ENCODE measurements at regions not wholly inside any gene's neighbourhood (a gene's known extent, or its start where the extent isn't known, plus 50 kb on each side); places are given as distances from the start of the nearest gene placed in this dataset.

DNA sequence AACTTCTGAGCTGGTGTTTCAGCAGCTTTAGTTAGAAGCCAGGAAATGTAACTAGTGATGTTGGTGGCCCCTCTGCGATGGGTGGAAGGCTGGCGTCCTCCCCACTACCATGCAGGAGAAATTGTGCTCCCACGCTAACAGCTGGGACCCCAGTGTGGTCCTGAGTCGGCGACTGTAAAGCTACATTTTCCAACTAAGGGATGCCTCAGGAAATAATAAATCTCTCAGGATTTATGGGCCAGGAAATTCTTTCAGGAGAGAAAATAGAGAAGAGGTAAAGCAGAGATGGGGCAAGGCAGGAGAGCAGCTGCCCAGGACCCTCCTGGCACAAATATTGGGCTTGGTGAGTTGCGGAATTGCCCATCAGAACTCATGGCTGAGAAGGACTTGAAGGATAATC, 186.9 kb downstream of the OPA1 start:
- Histone ChIP-seq H3K4me1 (ENCODE audit: control insufficient read depth, insufficient read depth, low read length) (peaks cover 45% of the 10 kb centered on the region), H3K9me3 (ENCODE audit: control insufficient read depth, low read depth, low read length) (no peaks in the 10 kb centered on the region), H3K27me3 (ENCODE audit: control insufficient read depth, insufficient read depth, low read length) (no peaks in the 10 kb centered on the region), H3K36me3 (ENCODE audit: control insufficient read depth, insufficient read depth, low read length) (no peaks in the 10 kb centered on the region), H3K4me3 (ENCODE audit: low read length) (no peak overlapping the region), H3K27ac (ENCODE audit: low read length) (no peak overlapping the region)
- DNase-seq, result no peak
- WGBS (ENCODE audit: insufficient coverage, low lambda C conversion rate), result no CpG with 5 or more reads among the region's 6 CpGs

DNA sequence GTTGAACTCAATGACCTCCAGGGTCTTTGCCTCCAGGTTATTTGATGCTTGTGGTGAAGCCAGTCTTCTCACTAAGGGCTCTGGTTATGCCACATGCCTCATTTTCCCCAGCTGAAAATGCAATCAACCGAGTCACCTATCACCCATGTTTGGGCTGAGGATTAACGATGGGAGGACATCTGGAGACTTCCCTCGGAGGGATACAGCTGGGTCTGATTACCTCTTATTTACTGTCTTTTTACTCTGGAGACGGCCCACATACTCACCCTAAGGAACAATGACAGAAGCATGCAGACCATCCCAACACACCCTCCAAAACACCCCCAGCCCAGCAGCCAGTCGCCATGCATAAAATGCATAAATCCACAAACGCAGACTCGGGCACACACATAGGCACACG, 187.4 kb downstream of the OPA1 start:
- no CpG with 5 or more reads among the region's 8 CpGs for WGBS (ENCODE audit: insufficient coverage, low lambda C conversion rate)
- Histone ChIP-seq H3K4me3 (ENCODE audit: low read length) (no peak overlapping the region), H3K4me1 (ENCODE audit: control insufficient read depth, insufficient read depth, low read length) (peaks cover 40% of the 10 kb centered on the region), H3K36me3 (ENCODE audit: control insufficient read depth, insufficient read depth, low read length) (no peaks in the 10 kb centered on the region), H3K27me3 (ENCODE audit: control insufficient read depth, insufficient read depth, low read length) (no peaks in the 10 kb centered on the region), H3K9me3 (ENCODE audit: control insufficient read depth, low read depth, low read length) (no peaks in the 10 kb centered on the region), H3K27ac (ENCODE audit: low read length) (no peak overlapping the region)
- no peak for DNase-seq

GRCh38 chr3:193780810-193781478, 187.9 kb downstream of the OPA1 start:
- Histone ChIP-seq H3K4me1 (ENCODE audit: control insufficient read depth, insufficient read depth, low read length) (peaks cover 37% of the 10 kb centered on the region), H3K27ac (ENCODE audit: low read length) (no peak overlapping the region), H3K27me3 (ENCODE audit: control insufficient read depth, insufficient read depth, low read length) (no peaks in the 10 kb centered on the region), H3K36me3 (ENCODE audit: control insufficient read depth, insufficient read depth, low read length) (no peaks in the 10 kb centered on the region), H3K9me3 (ENCODE audit: control insufficient read depth, low read depth, low read length) (no peaks in the 10 kb centered on the region), H3K4me3 (ENCODE audit: low read length) (no peak overlapping the region)
- 40% methylated on average over 1 of the region's 11 CpGs for WGBS (ENCODE audit: insufficient coverage, low lambda C conversion rate)
- peak; percentile 64 to 65 for DNase-seq

GRCh38 chr3:193782276-193782647, 189.3 kb downstream of the OPA1 start:
- Histone ChIP-seq H3K9me3 (ENCODE audit: control insufficient read depth, low read depth, low read length) (no peaks in the 10 kb centered on the region), H3K4me3 (ENCODE audit: low read length) (no peak overlapping the region), H3K27me3 (ENCODE audit: control insufficient read depth, insufficient read depth, low read length) (no peaks in the 10 kb centered on the region), H3K36me3 (ENCODE audit: control insufficient read depth, insufficient read depth, low read length) (no peaks in the 10 kb centered on the region), H3K4me1 (ENCODE audit: control insufficient read depth, insufficient read depth, low read length) (peaks cover 34% of the 10 kb centered on the region), H3K27ac (ENCODE audit: low read length) (peak overlapping the region; percentile 79)
- no CpG with 5 or more reads among the region's 9 CpGs for WGBS (ENCODE audit: insufficient coverage, low lambda C conversion rate)
- DNase-seq, result peak; percentile 83 to 92

DNA sequence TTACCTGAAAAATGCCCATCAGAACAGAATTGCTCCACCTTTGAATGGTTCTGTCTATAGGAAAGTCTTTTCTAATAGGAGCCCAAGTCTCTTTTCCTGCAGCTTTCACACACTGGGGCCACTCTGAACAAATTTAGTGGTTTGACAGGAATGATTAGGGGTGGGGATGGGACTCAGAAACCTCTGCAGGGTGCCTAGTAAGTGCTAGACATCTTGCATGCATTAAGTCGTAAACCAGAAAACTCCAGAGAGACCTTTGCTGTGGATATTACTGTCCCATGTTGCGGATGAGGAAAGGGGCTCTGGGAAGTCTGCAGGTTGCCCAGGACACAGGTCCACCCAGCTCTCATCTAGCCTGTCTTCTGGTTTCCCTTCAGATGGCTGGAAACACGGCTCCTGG, 189.7 kb downstream of the OPA1 start:
- no CpG with 5 or more reads among the region's 3 CpGs for WGBS (ENCODE audit: insufficient coverage, low lambda C conversion rate)
- no peaks in the 10 kb centered on the region for H3K27me3 ChIP-seq (ENCODE audit: control insufficient read depth, insufficient read depth, low read length)
- no peak for DNase-seq
- H3K9me3 ChIP-seq (ENCODE audit: control insufficient read depth, low read depth, low read length), result no peaks in the 10 kb centered on the region
- H3K4me3 ChIP-seq (ENCODE audit: low read length), result no peak overlapping the region
- H3K4me1 ChIP-seq (ENCODE audit: control insufficient read depth, insufficient read depth, low read length), result peaks cover 30% of the 10 kb centered on the region
- peak overlapping the region; percentile 79 for H3K27ac ChIP-seq (ENCODE audit: low read length)
- no peaks in the 10 kb centered on the region for H3K36me3 ChIP-seq (ENCODE audit: control insufficient read depth, insufficient read depth, low read length)

- Histone ChIP-seq H3K9me3 (ENCODE audit: control insufficient read depth, low read depth, low read length) (no peaks in the 10 kb centered on the region), H3K4me1 (ENCODE audit: control insufficient read depth, insufficient read depth, low read length) (peaks cover 35% of the 10 kb centered on the region), H3K27me3 (ENCODE audit: control insufficient read depth, insufficient read depth, low read length) (no peaks in the 10 kb centered on the region), H3K36me3 (ENCODE audit: control insufficient read depth, insufficient read depth, low read length) (no peaks in the 10 kb centered on the region), H3K4me3 (ENCODE audit: low read length) (no peak overlapping the region), H3K27ac (ENCODE audit: low read length) (no peak overlapping the region)
- WGBS (ENCODE audit: insufficient coverage, low lambda C conversion rate), result no CpG with 5 or more reads among the region's 5 CpGs
- peak in 1 of 2 donors; percentile 49 for DNase-seq
These were observed 190.3 kb downstream of the OPA1 start for GRCh38 chr3:193783166-193783896.

- peaks cover 41% of the 10 kb centered on the region for H3K4me1 ChIP-seq (ENCODE audit: control insufficient read depth, insufficient read depth, low read length)
- H3K27ac ChIP-seq (ENCODE audit: low read length), result no peak overlapping the region
- H3K27me3 ChIP-seq (ENCODE audit: control insufficient read depth, insufficient read depth, low read length), result no peaks in the 10 kb centered on the region
- no peak for DNase-seq
- H3K9me3 ChIP-seq (ENCODE audit: control insufficient read depth, low read depth, low read length), result no peaks in the 10 kb centered on the region
- H3K36me3 ChIP-seq (ENCODE audit: control insufficient read depth, insufficient read depth, low read length), result no peaks in the 10 kb centered on the region
- no CpG with 5 or more reads among the region's 1 CpG for WGBS (ENCODE audit: insufficient coverage, low lambda C conversion rate)
- H3K4me3 ChIP-seq (ENCODE audit: low read length), result no peak overlapping the region
These were observed 191.8 kb downstream of the OPA1 start for GRCh38 chr3:193784822-193785221.

GRCh38 chr3:193787496-193787870, 194.5 kb downstream of the OPA1 start:
- H3K27me3 ChIP-seq (ENCODE audit: control insufficient read depth, insufficient read depth, low read length), result no peaks in the 10 kb centered on the region
- no peak for DNase-seq
- WGBS (ENCODE audit: insufficient coverage, low lambda C conversion rate), result no CpG with 5 or more reads among the region's 12 CpGs
- H3K4me1 ChIP-seq (ENCODE audit: control insufficient read depth, insufficient read depth, low read length), result peaks cover 31% of the 10 kb centered on the region
- no peaks in the 10 kb centered on the region for H3K9me3 ChIP-seq (ENCODE audit: control insufficient read depth, low read depth, low read length)
- H3K36me3 ChIP-seq (ENCODE audit: control insufficient read depth, insufficient read depth, low read length), result no peaks in the 10 kb centered on the region
- no peak overlapping the region for H3K4me3 ChIP-seq (ENCODE audit: low read length)
- H3K27ac ChIP-seq (ENCODE audit: low read length), result no peak overlapping the region

GRCh38 chr3:193788189-193788991, 195.4 kb downstream of the OPA1 start:
- Histone ChIP-seq H3K36me3 (ENCODE audit: control insufficient read depth, insufficient read depth, low read length) (no peaks in the 10 kb centered on the region), H3K27ac (ENCODE audit: low read length) (no peak overlapping the region)

GRCh38 chr3:193789455-193789854, 196.4 kb downstream of the OPA1 start:
- H3K27me3 ChIP-seq (ENCODE audit: control insufficient read depth, insufficient read depth, low read length), result no peaks in the 10 kb centered on the region
- WGBS (ENCODE audit: insufficient coverage, low lambda C conversion rate), result no CpG with 5 or more reads among the region's 1 CpG
- no peak overlapping the region for H3K27ac ChIP-seq (ENCODE audit: low read length)
- no peaks in the 10 kb centered on the region for H3K36me3 ChIP-seq (ENCODE audit: control insufficient read depth, insufficient read depth, low read length)
- DNase-seq, result no peak
- H3K4me1 ChIP-seq (ENCODE audit: control insufficient read depth, insufficient read depth, low read length), result peaks cover 20% of the 10 kb centered on the region
- H3K9me3 ChIP-seq (ENCODE audit: control insufficient read depth, low read depth, low read length), result no peaks in the 10 kb centered on the region
- no peak overlapping the region for H3K4me3 ChIP-seq (ENCODE audit: low read length)

More at GRCh38 chr3:193788189-193788991, 195.4 kb downstream of the OPA1 start:
- DNase-seq, result peak; percentile 69 to 75
- Histone ChIP-seq H3K9me3 (ENCODE audit: control insufficient read depth, low read depth, low read length) (no peaks in the 10 kb centered on the region), H3K27me3 (ENCODE audit: control insufficient read depth, insufficient read depth, low read length) (no peaks in the 10 kb centered on the region), H3K4me1 (ENCODE audit: control insufficient read depth, insufficient read depth, low read length) (peaks cover 21% of the 10 kb centered on the region), H3K4me3 (ENCODE audit: low read length) (no peak overlapping the region)
- no CpG with 5 or more reads among the region's 15 CpGs for WGBS (ENCODE audit: insufficient coverage, low lambda C conversion rate)

Data from large intestine (tissue), 3 donors.